H1 (cell line): ENCODE measurements at regions not wholly inside any gene's neighbourhood (a gene's known extent, or its start where the extent isn't known, plus 50 kb on each side); places are given as distances from the start of the nearest gene placed in this dataset.

Experiments used
- CTCF ChIA-PET: fragments of 300-600 bp; sonication (Branson Sonifier 250); formaldehyde crosslinking; loops from one replicate; lab custom pipeline; 2021; ENCODE audit not compliant: partially characterized antibody; lab: Charles Lee
- POLR2A ChIA-PET: fragments of 300-600 bp; sonication (Branson Sonifier 250); formaldehyde crosslinking; loops from one replicate; lab custom pipeline; 2021; ENCODE audit warnings: inconsistent platforms; ENCODE audit not compliant: partially characterized antibody; lab: Charles Lee
- DNase-seq, 2 experiments: peaks; one replicate each; pipeline versions ENCODE4 v3.0.0 to v3.0.0-alpha.2; 2010 to 2022; ENCODE audit warnings: low spot score in 2 of 2, low read depth in 1 of 2, mixed read lengths in 1 of 2
- FAIRE-seq: peaks from 2 replicates; lab custom pipeline; 2011; peaks lifted over from hg19 to GRCh38; lab: Jason Lieb, UNC
- H2AFZ ChIP-seq: 2 replicates; pipeline ENCODE4 v1.8.1; 2012; ENCODE audit warnings: low read length, inconsistent platforms
- H2AK5ac ChIP-seq: 2 replicates; pipeline ENCODE4 v1.6.1; 2013; ENCODE audit warnings: low read depth, low read length
- H2BK120ac ChIP-seq: replicated peaks from 2 replicates; pipeline ENCODE3; 2013; ENCODE audit warnings: low read depth, low read length, inconsistent platforms
- H2BK12ac ChIP-seq: 2 replicates; pipeline ENCODE4 v1.6.1; 2013; ENCODE audit warnings: low read depth, low read length
- H2BK15ac ChIP-seq: 2 replicates; pipeline ENCODE4 v1.6.1; 2013; ENCODE audit warnings: low read length
- H2BK20ac ChIP-seq: 2 replicates; pipeline ENCODE4 v1.6.1; 2013; ENCODE audit warnings: low read length
- H2BK5ac ChIP-seq: 2 replicates; pipeline ENCODE4 v1.6.1; 2013; ENCODE audit warnings: low read depth, low read length
- H3K14ac ChIP-seq: 2 replicates; pipeline ENCODE4 v1.6.1; 2013; ENCODE audit warnings: inconsistent platforms; ENCODE audit not compliant: insufficient read length
- H3K18ac ChIP-seq: 2 replicates; pipeline ENCODE4 v1.6.1; 2013; ENCODE audit warnings: low read length; ENCODE audit errors: extremely low read depth
- H3K23ac ChIP-seq: 2 replicates; pipeline ENCODE4 v1.6.1; 2013; ENCODE audit warnings: inconsistent platforms; ENCODE audit not compliant: insufficient read length
- H3K23me2 ChIP-seq: 2 replicates; pipeline ENCODE4 v1.6.1; 2013; ENCODE audit warnings: low read depth, low read length
- H3K27ac ChIP-seq: 2 replicates; pipeline ENCODE4 v1.6.1; 2011; ENCODE audit warnings: low read depth, low read length, inconsistent platforms
- H3K27me3 ChIP-seq, 4 experiments: replicated peaks in 1 of 4; 1 replicate in 1 of 4; 2 replicates in 3 of 4; pipeline versions ENCODE4 v1.6.1 to v1.8.1; 2011 to 2013; ENCODE audit warnings: low read length in 3 of 4, mild to moderate bottlenecking in 3 of 4, inconsistent platforms in 2 of 4, mixed read lengths in 2 of 4, moderate library complexity in 1 of 4; ENCODE audit not compliant: control insufficient read depth in 3 of 4, insufficient read depth in 3 of 4; ENCODE audit errors: extremely low read depth in 1 of 4
- H3K36me3 ChIP-seq, 4 experiments: 2 replicates each; pipeline versions ENCODE4 v1.6.1 to v1.8.1; 2011 to 2013; ENCODE audit warnings: mild to moderate bottlenecking in 4 of 4, low read length in 3 of 4, moderate library complexity in 2 of 4, control low read depth in 1 of 4, inconsistent platforms in 1 of 4; ENCODE audit not compliant: insufficient read depth in 4 of 4, control insufficient read depth in 2 of 4
- H3K4ac ChIP-seq: replicated peaks from 2 replicates; pipeline ENCODE3; 2013; ENCODE audit warnings: low read length, low read depth, mixed read lengths, inconsistent platforms; ENCODE audit not compliant: insufficient read length
- H3K4me1 ChIP-seq, 4 experiments: replicated peaks in 1 of 4; 1 replicate in 1 of 4; 2 replicates in 3 of 4; pipeline versions ENCODE4 v1.6.1 to v1.8.1; 2011 to 2013; ENCODE audit warnings: low read length in 3 of 4, inconsistent platforms in 2 of 4, mixed read lengths in 1 of 4; ENCODE audit not compliant: insufficient read depth in 4 of 4, control insufficient read depth in 3 of 4
- H3K4me2 ChIP-seq, 2 experiments: 2 replicates each; pipeline versions ENCODE4 v1.6.1 to v1.8.1; 2011 to 2013; ENCODE audit warnings: low read depth in 2 of 2, low read length in 2 of 2, control low read depth in 1 of 2, inconsistent platforms in 1 of 2, mild to moderate bottlenecking in 1 of 2; ENCODE audit not compliant: insufficient read depth in 1 of 2
- H3K4me3 ChIP-seq, 4 experiments: fragments of 200-600, 300-600 bp in 1 of 4; sonication (generic), shearing (Covaris generic), sonication (Bioruptor Twin) in 1 of 4; 2 replicates each; pipeline versions ENCODE4 v1.5.1 to v1.8.1; 2011 to 2016; ENCODE audit warnings: low read length in 4 of 4, low read depth in 3 of 4, control low read depth in 2 of 4, inconsistent platforms in 2 of 4, mild to moderate bottlenecking in 2 of 4, mixed read lengths in 1 of 4, moderate library complexity in 1 of 4; ENCODE audit not compliant: insufficient read depth in 2 of 4; ENCODE audit errors: extremely low read depth in 1 of 4
- H3K56ac ChIP-seq: replicated peaks from 2 replicates; pipeline ENCODE3; 2013; ENCODE audit warnings: low read depth, mild to moderate bottlenecking, mixed read lengths, low read length, inconsistent platforms; ENCODE audit not compliant: insufficient read length
- H3K79me1 ChIP-seq: 2 replicates; pipeline ENCODE4 v1.6.1; 2013; ENCODE audit warnings: low read depth, low read length, control low read depth
- H3K79me2 ChIP-seq, 2 experiments: 2 replicates each; pipeline versions ENCODE4 v1.6.1 to v1.8.1; 2012 to 2013; ENCODE audit warnings: low read length in 2 of 2, mild to moderate bottlenecking in 2 of 2, inconsistent platforms in 1 of 2; ENCODE audit not compliant: insufficient read depth in 2 of 2, control insufficient read depth in 1 of 2
- H3K9ac ChIP-seq, 4 experiments: replicated peaks in 1 of 4; 1 replicate in 1 of 4; 2 replicates in 3 of 4; pipeline versions ENCODE4 v1.6.1 to v1.8.1; 2011 to 2013; ENCODE audit warnings: low read depth in 3 of 4, low read length in 3 of 4, control low read depth in 2 of 4, mild to moderate bottlenecking in 2 of 4, moderate library complexity in 2 of 4, inconsistent platforms in 1 of 4; ENCODE audit errors: extremely low read depth in 1 of 4
- H3K9me3 ChIP-seq, 2 experiments: 2 replicates each; pipeline versions ENCODE4 v1.6.1 to v1.8.1; 2012 to 2013; ENCODE audit warnings: mild to moderate bottlenecking in 2 of 2, moderate library complexity in 2 of 2, control low read depth in 1 of 2, inconsistent platforms in 1 of 2, low read depth in 1 of 2, low read length in 1 of 2, mixed read lengths in 1 of 2; ENCODE audit not compliant: insufficient read depth in 2 of 2
- H4K20me1 ChIP-seq, 2 experiments: replicated peaks in 1 of 2; 2 replicates each; pipeline versions ENCODE3 to v1.8.1; 2011 to 2013; ENCODE audit warnings: inconsistent platforms in 2 of 2, low read length in 2 of 2, mild to moderate bottlenecking in 1 of 2; ENCODE audit not compliant: insufficient read depth in 2 of 2, control insufficient read depth in 1 of 2
- H4K5ac ChIP-seq: 2 replicates; pipeline ENCODE4 v1.6.1; 2013; ENCODE audit warnings: low read length, low read depth, mixed read lengths, inconsistent platforms; ENCODE audit not compliant: insufficient read length
- H4K8ac ChIP-seq: 2 replicates; pipeline ENCODE4 v1.8.0; 2013; ENCODE audit warnings: mild to moderate bottlenecking, moderate library complexity, low read length, inconsistent platforms; ENCODE audit not compliant: insufficient read depth; ENCODE audit errors: extremely low read depth
- H4K91ac ChIP-seq: replicated peaks from 2 replicates; pipeline ENCODE3; 2013; ENCODE audit warnings: low read length, mixed read lengths, inconsistent platforms; ENCODE audit not compliant: insufficient read length
- CTBP2 ChIP-seq: IDR thresholded peaks from 2 replicates; pipeline ENCODE4 v1.7.0; 2011; ENCODE audit warnings: borderline replicate concordance, mild to moderate bottlenecking, moderate library complexity, mixed read lengths, low read length; ENCODE audit not compliant: insufficient read depth, insufficient read length
- SP1 ChIP-seq: IDR thresholded peaks from 2 replicates; pipeline ENCODE4 v1.6.1; 2011; ENCODE audit warnings: low read depth, low read length
- WGBS, 2 experiments: shearing (Covaris generic) in 1 of 2; methylation state at CpG; one replicate each; pipeline versions ENCODE4 v1.1.6 to v1.1.7; 2013 to 2015; ENCODE audit warnings: low lambda C conversion rate in 2 of 2, mixed read lengths in 2 of 2, inconsistent platforms in 1 of 2, low coverage in 1 of 2, missing lambda C conversion rate in 1 of 2; ENCODE audit not compliant: insufficient replicate concordance in 2 of 2, insufficient coverage in 1 of 2, insufficient read length in 1 of 2; ENCODE audit errors: extremely low coverage in 1 of 2, missing lambda C conversion rate in 1 of 2; 5-methylcytosine and 5-hydroxymethylcytosine counted together

DNA sequence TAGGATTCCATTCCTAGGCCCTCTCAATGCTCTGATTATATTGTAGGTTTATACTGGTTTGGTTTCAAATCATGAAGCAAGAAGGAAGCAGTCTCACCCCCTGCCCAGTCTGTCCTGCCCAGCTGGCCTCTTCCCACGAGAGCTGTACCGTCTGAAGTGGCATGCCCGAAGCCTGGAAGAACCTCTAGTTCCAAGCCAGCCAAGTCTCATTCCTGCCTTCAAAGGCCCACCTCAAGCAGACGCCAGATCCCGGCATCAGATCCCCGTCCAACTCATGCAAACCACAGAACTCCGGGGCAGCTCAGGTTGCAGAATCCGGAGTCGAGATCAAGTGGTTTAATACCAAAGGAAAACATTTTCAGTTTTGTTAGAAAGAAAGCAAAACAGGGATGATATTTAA is 234.4 kb downstream of the LPIN1 start:
- H3K79me2 ChIP-seq: no peaks in the 10 kb centered on the region
- H2BK12ac ChIP-seq: no peak overlapping the region
- H3K4me3 ChIP-seq: no peak overlapping the region
- H3K4me2 ChIP-seq: no peak overlapping the region
- H3K27me3 ChIP-seq: no peaks in the 10 kb centered on the region
- H2BK120ac ChIP-seq: no peak overlapping the region
- no peak overlapping the region for H2AFZ ChIP-seq
- DNase-seq (no peak), FAIRE-seq (no peak)
- no peak overlapping the region for H3K14ac ChIP-seq
- no peak overlapping the region for H2BK15ac ChIP-seq
- ChIA-PET POLR2A (no interaction called here), CTCF (interaction anchor here (0.7 kb wide), 1 partner anchor 173 kb away, joined by 3 read pairs; no protein-coding TSS in a partner anchor)
- WGBS, 2 experiments: 93% methylated on average over 9 of the region's 9 CpGs; no CpG with 5 or more reads in 1 of the 2 experiments
- H3K79me1 ChIP-seq: no peaks in the 10 kb centered on the region
- H3K23ac ChIP-seq: no peak overlapping the region
- no peaks in the 10 kb centered on the region for H4K20me1 ChIP-seq
- no peak overlapping the region for H3K27ac ChIP-seq
- no peaks in the 10 kb centered on the region for H3K23me2 ChIP-seq
- TF ChIP-seq SP1: no peak
- no peak for TF ChIP-seq CTBP2
- no peak overlapping the region for H4K8ac ChIP-seq
- no peak overlapping the region for H2BK5ac ChIP-seq
- H3K4ac ChIP-seq: no peak overlapping the region
- 0 out of 2 replicates have a peak overlapping the region, but pooled peaks have one; percentile 6 for H2BK20ac ChIP-seq
- H4K5ac ChIP-seq: no peak overlapping the region
- no peaks in the 10 kb centered on the region for H3K36me3 ChIP-seq
- H3K9me3 ChIP-seq: no peaks in the 10 kb centered on the region
- no peak overlapping the region for H3K56ac ChIP-seq
- H2AK5ac ChIP-seq: no peak overlapping the region
- H3K9ac ChIP-seq: no peak overlapping the region
- peaks cover 0 to 2% (median 0%) of the 10 kb centered on the region in 4 experiments; a peak in 2 of 7 replicates for H3K4me1 ChIP-seq
- H3K18ac ChIP-seq: no peak overlapping the region
- H4K91ac ChIP-seq: no peak overlapping the region
